HCT116 (cell line): ENCODE measurements at regions not wholly inside any gene's neighbourhood (a gene's known extent, or its start where the extent isn't known, plus 50 kb on each side); places are given as distances from the start of the nearest gene placed in this dataset.

Experiments
- CBX3 ChIP-seq: IDR thresholded peaks from 2 replicates; pipeline ENCODE4 v1.6.1; 2012; ENCODE audit warnings: low read depth
- CEBPB ChIP-seq: IDR thresholded peaks from 2 replicates; pipeline ENCODE4 v1.6.1; 2012; ENCODE audit warnings: low read depth
- EGR1 ChIP-seq: IDR thresholded peaks from 2 replicates; pipeline ENCODE4 v1.6.1; 2012; ENCODE audit warnings: low read depth
- ELF1 ChIP-seq: IDR thresholded peaks from 2 replicates; pipeline ENCODE4 v1.6.1; 2012; ENCODE audit warnings: low read depth, borderline replicate concordance
- FOSL1 ChIP-seq: IDR thresholded peaks from 2 replicates; pipeline ENCODE4 v1.6.1; 2012; ENCODE audit warnings: low read depth
- POLR2A ChIP-seq: IDR thresholded peaks from 2 replicates; pipeline ENCODE4 v1.7.0; 2011; ENCODE audit warnings: borderline replicate concordance; ENCODE audit not compliant: insufficient read depth, insufficient read length; ENCODE audit errors: extremely low read depth
- POLR2AphosphoS5 ChIP-seq: IDR thresholded peaks from 2 replicates; pipeline ENCODE4 v1.6.1; 2011; ENCODE audit warnings: mild to moderate bottlenecking, low read depth, low read length, moderate library complexity
- RAD21 ChIP-seq: IDR thresholded peaks from 2 replicates; pipeline ENCODE4 v1.6.1; 2012; ENCODE audit warnings: low read depth, mild to moderate bottlenecking
- YY1 ChIP-seq: IDR thresholded peaks from 2 replicates; pipeline ENCODE4 v1.6.1; 2011; ENCODE audit warnings: low read length, low read depth, moderate library complexity, mild to moderate bottlenecking; ENCODE audit not compliant: insufficient replicate concordance; ENCODE audit errors: extremely low read depth
- TF ChIP-seq, protein P1 (sequence below), 3 experiments: fragments of 200-600 bp in 1 of 3; sonication (generic) in 1 of 3; IDR thresholded peaks in 2 of 3; conservative IDR thresholded peaks in 1 of 3; 2 replicates each; pipeline ENCODE4 v1.5.1; 2012 to 2017; ENCODE audit warnings: low read depth in 2 of 3, low read length in 2 of 3, antibody characterized with exemption in 1 of 3, borderline replicate concordance in 1 of 3, control low read depth in 1 of 3, mild to moderate bottlenecking in 1 of 3, mixed read lengths in 1 of 3, mixed run types in 1 of 3, moderate library complexity in 1 of 3; ENCODE audit not compliant: insufficient read depth in 1 of 3
- TF ChIP-seq, protein P2 (sequence below): IDR thresholded peaks from 2 replicates; pipeline ENCODE4 v1.6.1; 2012
- TF ChIP-seq, protein P3 (sequence below): IDR thresholded peaks from 2 replicates; pipeline ENCODE4 v1.6.1; 2012; ENCODE audit warnings: low read depth
- TF ChIP-seq, protein P4 (sequence below): IDR thresholded peaks from 2 replicates; pipeline ENCODE4 v1.6.1; 2012
- TF ChIP-seq, protein P5 (sequence below): IDR thresholded peaks from 2 replicates; pipeline ENCODE4 v1.6.1; 2011; ENCODE audit warnings: mild to moderate bottlenecking, low read length, moderate library complexity; ENCODE audit not compliant: insufficient replicate concordance; ENCODE audit errors: extremely low read depth

DNA sequence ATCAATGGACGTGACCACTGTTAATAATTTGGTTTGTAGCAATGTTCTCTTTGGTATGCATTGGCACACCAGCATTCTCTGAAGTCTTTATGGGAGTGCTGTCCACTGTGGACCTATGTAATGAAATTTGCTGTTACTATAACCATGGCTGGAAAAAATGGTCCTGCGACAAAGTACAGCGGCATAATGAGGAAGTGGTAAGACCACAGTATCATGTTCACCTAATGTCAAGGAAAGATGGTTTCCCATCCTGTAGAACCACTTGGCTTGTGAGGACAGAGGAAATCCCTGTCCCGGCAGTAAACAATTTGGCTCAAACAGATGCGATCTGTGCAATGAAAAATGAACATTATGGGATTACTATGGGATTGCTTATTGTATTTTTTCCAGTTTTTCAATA is 173.9 kb upstream of the IVNS1ABP start:
- TF ChIP-seq, protein P1, sequence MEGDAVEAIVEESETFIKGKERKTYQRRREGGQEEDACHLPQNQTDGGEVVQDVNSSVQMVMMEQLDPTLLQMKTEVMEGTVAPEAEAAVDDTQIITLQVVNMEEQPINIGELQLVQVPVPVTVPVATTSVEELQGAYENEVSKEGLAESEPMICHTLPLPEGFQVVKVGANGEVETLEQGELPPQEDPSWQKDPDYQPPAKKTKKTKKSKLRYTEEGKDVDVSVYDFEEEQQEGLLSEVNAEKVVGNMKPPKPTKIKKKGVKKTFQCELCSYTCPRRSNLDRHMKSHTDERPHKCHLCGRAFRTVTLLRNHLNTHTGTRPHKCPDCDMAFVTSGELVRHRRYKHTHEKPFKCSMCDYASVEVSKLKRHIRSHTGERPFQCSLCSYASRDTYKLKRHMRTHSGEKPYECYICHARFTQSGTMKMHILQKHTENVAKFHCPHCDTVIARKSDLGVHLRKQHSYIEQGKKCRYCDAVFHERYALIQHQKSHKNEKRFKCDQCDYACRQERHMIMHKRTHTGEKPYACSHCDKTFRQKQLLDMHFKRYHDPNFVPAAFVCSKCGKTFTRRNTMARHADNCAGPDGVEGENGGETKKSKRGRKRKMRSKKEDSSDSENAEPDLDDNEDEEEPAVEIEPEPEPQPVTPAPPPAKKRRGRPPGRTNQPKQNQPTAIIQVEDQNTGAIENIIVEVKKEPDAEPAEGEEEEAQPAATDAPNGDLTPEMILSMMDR (IDR thresholded peaks at IDR 0.05 in 2 of 3, conservative IDR thresholded peaks at IDR 0.05 in 1 of 3; ENCODE audit: borderline replicate concordance in 1 of 3, insufficient read depth in 1 of 3, low read depth in 2 of 3, low read length in 2 of 3), result no peak
- TF ChIP-seq POLR2A, result no peak
- TF ChIP-seq CEBPB, result no peak
- TF ChIP-seq POLR2AphosphoS5, result no peak
- TF ChIP-seq, protein P2, sequence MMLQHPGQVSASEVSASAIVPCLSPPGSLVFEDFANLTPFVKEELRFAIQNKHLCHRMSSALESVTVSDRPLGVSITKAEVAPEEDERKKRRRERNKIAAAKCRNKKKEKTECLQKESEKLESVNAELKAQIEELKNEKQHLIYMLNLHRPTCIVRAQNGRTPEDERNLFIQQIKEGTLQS, result no peak
- no peak for TF ChIP-seq ELF1
- TF ChIP-seq RAD21, result no peak
- no peak for TF ChIP-seq FOSL1
- TF ChIP-seq, protein P3, sequence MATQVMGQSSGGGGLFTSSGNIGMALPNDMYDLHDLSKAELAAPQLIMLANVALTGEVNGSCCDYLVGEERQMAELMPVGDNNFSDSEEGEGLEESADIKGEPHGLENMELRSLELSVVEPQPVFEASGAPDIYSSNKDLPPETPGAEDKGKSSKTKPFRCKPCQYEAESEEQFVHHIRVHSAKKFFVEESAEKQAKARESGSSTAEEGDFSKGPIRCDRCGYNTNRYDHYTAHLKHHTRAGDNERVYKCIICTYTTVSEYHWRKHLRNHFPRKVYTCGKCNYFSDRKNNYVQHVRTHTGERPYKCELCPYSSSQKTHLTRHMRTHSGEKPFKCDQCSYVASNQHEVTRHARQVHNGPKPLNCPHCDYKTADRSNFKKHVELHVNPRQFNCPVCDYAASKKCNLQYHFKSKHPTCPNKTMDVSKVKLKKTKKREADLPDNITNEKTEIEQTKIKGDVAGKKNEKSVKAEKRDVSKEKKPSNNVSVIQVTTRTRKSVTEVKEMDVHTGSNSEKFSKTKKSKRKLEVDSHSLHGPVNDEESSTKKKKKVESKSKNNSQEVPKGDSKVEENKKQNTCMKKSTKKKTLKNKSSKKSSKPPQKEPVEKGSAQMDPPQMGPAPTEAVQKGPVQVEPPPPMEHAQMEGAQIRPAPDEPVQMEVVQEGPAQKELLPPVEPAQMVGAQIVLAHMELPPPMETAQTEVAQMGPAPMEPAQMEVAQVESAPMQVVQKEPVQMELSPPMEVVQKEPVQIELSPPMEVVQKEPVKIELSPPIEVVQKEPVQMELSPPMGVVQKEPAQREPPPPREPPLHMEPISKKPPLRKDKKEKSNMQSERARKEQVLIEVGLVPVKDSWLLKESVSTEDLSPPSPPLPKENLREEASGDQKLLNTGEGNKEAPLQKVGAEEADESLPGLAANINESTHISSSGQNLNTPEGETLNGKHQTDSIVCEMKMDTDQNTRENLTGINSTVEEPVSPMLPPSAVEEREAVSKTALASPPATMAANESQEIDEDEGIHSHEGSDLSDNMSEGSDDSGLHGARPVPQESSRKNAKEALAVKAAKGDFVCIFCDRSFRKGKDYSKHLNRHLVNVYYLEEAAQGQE, result no peak
- TF ChIP-seq YY1, result no peak
- TF ChIP-seq, protein P4, sequence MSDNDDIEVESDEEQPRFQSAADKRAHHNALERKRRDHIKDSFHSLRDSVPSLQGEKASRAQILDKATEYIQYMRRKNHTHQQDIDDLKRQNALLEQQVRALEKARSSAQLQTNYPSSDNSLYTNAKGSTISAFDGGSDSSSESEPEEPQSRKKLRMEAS, result no peak
- TF ChIP-seq CBX3, result no peak
- TF ChIP-seq EGR1, result no peak
- TF ChIP-seq, protein P5, sequence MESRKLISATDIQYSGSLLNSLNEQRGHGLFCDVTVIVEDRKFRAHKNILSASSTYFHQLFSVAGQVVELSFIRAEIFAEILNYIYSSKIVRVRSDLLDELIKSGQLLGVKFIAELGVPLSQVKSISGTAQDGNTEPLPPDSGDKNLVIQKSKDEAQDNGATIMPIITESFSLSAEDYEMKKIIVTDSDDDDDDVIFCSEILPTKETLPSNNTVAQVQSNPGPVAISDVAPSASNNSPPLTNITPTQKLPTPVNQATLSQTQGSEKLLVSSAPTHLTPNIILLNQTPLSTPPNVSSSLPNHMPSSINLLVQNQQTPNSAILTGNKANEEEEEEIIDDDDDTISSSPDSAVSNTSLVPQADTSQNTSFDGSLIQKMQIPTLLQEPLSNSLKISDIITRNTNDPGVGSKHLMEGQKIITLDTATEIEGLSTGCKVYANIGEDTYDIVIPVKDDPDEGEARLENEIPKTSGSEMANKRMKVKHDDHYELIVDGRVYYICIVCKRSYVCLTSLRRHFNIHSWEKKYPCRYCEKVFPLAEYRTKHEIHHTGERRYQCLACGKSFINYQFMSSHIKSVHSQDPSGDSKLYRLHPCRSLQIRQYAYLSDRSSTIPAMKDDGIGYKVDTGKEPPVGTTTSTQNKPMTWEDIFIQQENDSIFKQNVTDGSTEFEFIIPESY, result no peak
